ENCODE measurements at regions not wholly inside any gene's neighbourhood (a gene's known extent, or its start where the extent isn't known, plus 50 kb on each side); places are given as distances from the start of the nearest gene placed in this dataset.

GRCh38 chr5:115396081-115396480 is 99.6 kb upstream of the CCDC112 start:
- no peak for DNase-seq (ENCODE audit: low read depth)
- TF ChIP-seq CTCF (conservative IDR thresholded peaks at IDR 0.05; ENCODE audit: low read length), result no peak
- H3K4me3 ChIP-seq (ENCODE audit: low read length), result no peak overlapping the region

GRCh38 chr5:115394531-115394930 is 98.1 kb upstream of the CCDC112 start:
- no peak overlapping the region for H3K4me3 ChIP-seq (ENCODE audit: low read length)
- DNase-seq (ENCODE audit: low read depth), result no peak
- no peak for TF ChIP-seq CTCF (conservative IDR thresholded peaks at IDR 0.05; ENCODE audit: low read length)

GRCh38 chr5:115393239-115393638 is 96.8 kb upstream of the CCDC112 start:
- no peak overlapping the region for H3K4me3 ChIP-seq (ENCODE audit: low read length)
- TF ChIP-seq CTCF (conservative IDR thresholded peaks at IDR 0.05; ENCODE audit: low read length), result no peak
- no peak for DNase-seq (ENCODE audit: low read depth)

GRCh38 chr5:115392611-115393010 is 96.2 kb upstream of the CCDC112 start:
- no peak overlapping the region for H3K4me3 ChIP-seq (ENCODE audit: low read length)
- TF ChIP-seq CTCF (conservative IDR thresholded peaks at IDR 0.05; ENCODE audit: low read length), result no peak
- DNase-seq (ENCODE audit: low read depth), result peak; percentile 83

- no peak overlapping the region for H3K4me3 ChIP-seq (ENCODE audit: low read length)
- DNase-seq (ENCODE audit: low read depth), result no peak
- TF ChIP-seq CTCF (conservative IDR thresholded peaks at IDR 0.05; ENCODE audit: low read length), result no peak
Observed at GRCh38 chr5:115391780-115392179, 95.3 kb upstream of the CCDC112 start.

- DNase-seq (ENCODE audit: low read depth), result no peak
- no peak for TF ChIP-seq CTCF (conservative IDR thresholded peaks at IDR 0.05; ENCODE audit: low read length)
- H3K4me3 ChIP-seq (ENCODE audit: low read length), result no peak overlapping the region
Observed at GRCh38 chr5:115389799-115390382, 93.4 kb upstream of the CCDC112 start.

- H3K4me3 ChIP-seq (ENCODE audit: low read length), result no peak overlapping the region
- TF ChIP-seq CTCF (conservative IDR thresholded peaks at IDR 0.05; ENCODE audit: low read length), result no peak
- DNase-seq (ENCODE audit: low read depth), result peak; percentile 70
Observed at GRCh38 chr5:115389034-115389798, 92.8 kb upstream of the CCDC112 start.

Data from AG10803 (cell line).